WTC11 (cell line): ENCODE measurements at regions not wholly inside any gene's neighbourhood (a gene's known extent, or its start where the extent isn't known, plus 50 kb on each side); places are given as distances from the start of the nearest gene placed in this dataset.
"Not testable (repeated sequence)": the region's sequence is repeated elsewhere in the genome, so short reads cannot be mapped to it uniquely, and the experiment has no call there.

Experiments
- CREB1 ChIP-seq: sonication (generic); formaldehyde crosslinking; IDR thresholded peaks from 2 replicates; pipeline ENCODE4 v1.8.0; 2023; ENCODE audit warnings: mild to moderate bottlenecking, missing genetic modification reagents
- GABPB1 ChIP-seq: sonication (generic); formaldehyde crosslinking; IDR thresholded peaks from 2 replicates; pipeline ENCODE4 v1.8.1; 2023; ENCODE audit warnings: mild to moderate bottlenecking, missing genetic modification reagents
- ZBTB21 ChIP-seq: sonication (generic); formaldehyde crosslinking; IDR thresholded peaks from 2 replicates; pipeline ENCODE4 v1.8.1; 2023; ENCODE audit warnings: mild to moderate bottlenecking, missing genetic modification reagents, borderline replicate concordance
- TF ChIP-seq, protein P1 (sequence below): fragments of 200-600 bp; IDR thresholded peaks from 2 replicates; pipeline ENCODE4 v1.8.0; 2022; ENCODE audit warnings: antibody characterized with exemption

DNA sequence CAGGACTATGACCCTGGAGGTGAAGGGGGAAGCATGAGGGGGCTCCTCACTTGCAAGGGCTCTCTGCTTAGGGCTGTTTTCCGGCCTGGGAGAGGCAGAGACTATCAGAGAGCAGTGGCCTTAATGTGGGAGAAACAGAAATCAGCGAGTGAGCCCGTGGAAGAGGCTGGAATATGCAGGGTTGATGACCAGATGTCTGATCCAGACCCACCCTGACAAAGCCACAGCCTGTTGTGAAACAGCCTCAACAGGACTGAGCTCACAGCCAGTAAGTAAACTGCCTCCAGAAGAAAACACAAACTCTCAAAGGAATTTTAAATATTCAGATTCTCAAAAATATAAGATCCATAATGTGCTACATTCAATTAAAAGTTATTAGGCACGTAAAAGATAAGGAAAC, 213.7 kb downstream of the ATP6V0E2 start:
- not testable (repeated sequence) for TF ChIP-seq ZBTB21 (CRISPR knock-in tag); GABPB1; CREB1
- TF ChIP-seq, protein P1, sequence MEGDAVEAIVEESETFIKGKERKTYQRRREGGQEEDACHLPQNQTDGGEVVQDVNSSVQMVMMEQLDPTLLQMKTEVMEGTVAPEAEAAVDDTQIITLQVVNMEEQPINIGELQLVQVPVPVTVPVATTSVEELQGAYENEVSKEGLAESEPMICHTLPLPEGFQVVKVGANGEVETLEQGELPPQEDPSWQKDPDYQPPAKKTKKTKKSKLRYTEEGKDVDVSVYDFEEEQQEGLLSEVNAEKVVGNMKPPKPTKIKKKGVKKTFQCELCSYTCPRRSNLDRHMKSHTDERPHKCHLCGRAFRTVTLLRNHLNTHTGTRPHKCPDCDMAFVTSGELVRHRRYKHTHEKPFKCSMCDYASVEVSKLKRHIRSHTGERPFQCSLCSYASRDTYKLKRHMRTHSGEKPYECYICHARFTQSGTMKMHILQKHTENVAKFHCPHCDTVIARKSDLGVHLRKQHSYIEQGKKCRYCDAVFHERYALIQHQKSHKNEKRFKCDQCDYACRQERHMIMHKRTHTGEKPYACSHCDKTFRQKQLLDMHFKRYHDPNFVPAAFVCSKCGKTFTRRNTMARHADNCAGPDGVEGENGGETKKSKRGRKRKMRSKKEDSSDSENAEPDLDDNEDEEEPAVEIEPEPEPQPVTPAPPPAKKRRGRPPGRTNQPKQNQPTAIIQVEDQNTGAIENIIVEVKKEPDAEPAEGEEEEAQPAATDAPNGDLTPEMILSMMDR = not testable (repeated sequence)
